Keratinocyte (primary cell): ENCODE measurements at regions not wholly inside any gene's neighbourhood (a gene's known extent, or its start where the extent isn't known, plus 50 kb on each side); places are given as distances from the start of the nearest gene placed in this dataset.
"Not testable (repeated sequence)": the region's sequence is repeated elsewhere in the genome, so short reads cannot be mapped to it uniquely, and the experiment has no call there.

Experiments
- EZH2 ChIP-seq: IDR thresholded peaks from one replicate; pipeline ENCODE4 v1.6.1; 2012; ENCODE audit warnings: inconsistent platforms, mild to moderate bottlenecking, low read length, moderate library complexity
- TF ChIP-seq, protein P1 (sequence below), 3 experiments: IDR thresholded peaks in 1 of 3; conservative IDR thresholded peaks in 1 of 3; optimal IDR thresholded peaks in 1 of 3; 2 replicates in 2 of 3; 3 replicates in 1 of 3; pipeline versions ENCODE3 to v1.5.1; 2011; ENCODE audit warnings: low read length in 3 of 3, mild to moderate bottlenecking in 3 of 3, moderate library complexity in 2 of 3, control low read depth in 1 of 3, inconsistent platforms in 1 of 3; ENCODE audit not compliant: insufficient read depth in 2 of 3; ENCODE audit errors: extremely low read depth in 1 of 3

DNA sequence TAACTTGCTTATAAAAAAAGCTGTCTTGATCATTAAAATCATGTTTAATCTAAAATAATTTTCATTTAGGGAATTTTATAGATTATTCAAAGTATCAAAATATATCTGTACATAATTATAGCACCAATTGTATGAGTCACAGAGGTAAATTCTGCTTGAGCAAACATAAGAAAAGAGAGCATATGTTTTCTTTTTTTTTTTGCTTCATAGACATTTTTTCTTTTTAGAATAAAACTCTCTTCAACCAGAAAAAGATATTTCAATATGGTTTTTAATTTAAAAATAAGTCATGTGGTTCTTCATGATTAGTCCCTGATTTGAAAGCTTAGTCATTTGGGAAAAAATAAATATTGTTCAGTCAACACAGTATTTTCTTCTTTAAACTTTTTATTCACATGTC, 2390.6 kb downstream of the ARAP2 start:
- TF ChIP-seq EZH2 = not testable (repeated sequence)
- TF ChIP-seq, protein P1, sequence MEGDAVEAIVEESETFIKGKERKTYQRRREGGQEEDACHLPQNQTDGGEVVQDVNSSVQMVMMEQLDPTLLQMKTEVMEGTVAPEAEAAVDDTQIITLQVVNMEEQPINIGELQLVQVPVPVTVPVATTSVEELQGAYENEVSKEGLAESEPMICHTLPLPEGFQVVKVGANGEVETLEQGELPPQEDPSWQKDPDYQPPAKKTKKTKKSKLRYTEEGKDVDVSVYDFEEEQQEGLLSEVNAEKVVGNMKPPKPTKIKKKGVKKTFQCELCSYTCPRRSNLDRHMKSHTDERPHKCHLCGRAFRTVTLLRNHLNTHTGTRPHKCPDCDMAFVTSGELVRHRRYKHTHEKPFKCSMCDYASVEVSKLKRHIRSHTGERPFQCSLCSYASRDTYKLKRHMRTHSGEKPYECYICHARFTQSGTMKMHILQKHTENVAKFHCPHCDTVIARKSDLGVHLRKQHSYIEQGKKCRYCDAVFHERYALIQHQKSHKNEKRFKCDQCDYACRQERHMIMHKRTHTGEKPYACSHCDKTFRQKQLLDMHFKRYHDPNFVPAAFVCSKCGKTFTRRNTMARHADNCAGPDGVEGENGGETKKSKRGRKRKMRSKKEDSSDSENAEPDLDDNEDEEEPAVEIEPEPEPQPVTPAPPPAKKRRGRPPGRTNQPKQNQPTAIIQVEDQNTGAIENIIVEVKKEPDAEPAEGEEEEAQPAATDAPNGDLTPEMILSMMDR (optimal IDR thresholded peaks at IDR 0.05 in 1 of 3, IDR thresholded peaks at IDR 0.05 in 1 of 3, conservative IDR thresholded peaks at IDR 0.05 in 1 of 3; ENCODE audit: extremely low read depth in 1 of 3, insufficient read depth in 2 of 3, low read length in 3 of 3) = not testable (repeated sequence)
